IPS DF 6.9 (cell line): ENCODE measurements at regions not wholly inside any gene's neighbourhood (a gene's known extent, or its start where the extent isn't known, plus 50 kb on each side); places are given as distances from the start of the nearest gene placed in this dataset.
"Not testable (repeated sequence)": the region's sequence is repeated elsewhere in the genome, so short reads cannot be mapped to it uniquely, and the experiment has no call there.

Experiments
- DNase-seq: peaks from one replicate; pipeline ENCODE4 v3.0.0-alpha.2; 2013; ENCODE audit warnings: low read depth, low spot score
- H3K27ac ChIP-seq: one replicate; pipeline ENCODE4 v1.5.1; 2013; ENCODE audit warnings: low read length, control low read depth
- H3K27me3 ChIP-seq: 2 replicates; pipeline ENCODE4 v1.6.1; 2013; ENCODE audit warnings: mild to moderate bottlenecking, low read length; ENCODE audit not compliant: control insufficient read depth, insufficient read depth
- H3K36me3 ChIP-seq: 2 replicates; pipeline ENCODE4 v1.6.1; 2013; ENCODE audit warnings: low read length; ENCODE audit not compliant: control insufficient read depth, insufficient read depth
- H3K4me1 ChIP-seq: 2 replicates; pipeline ENCODE4 v1.6.1; 2013; ENCODE audit warnings: low read length; ENCODE audit not compliant: control insufficient read depth, insufficient read depth
- H3K4me3 ChIP-seq: 2 replicates; pipeline ENCODE4 v1.5.1; 2013; ENCODE audit warnings: mild to moderate bottlenecking, low read length
- H3K9me3 ChIP-seq: 2 replicates; pipeline ENCODE4 v1.6.1; 2013; ENCODE audit warnings: low read length, inconsistent platforms; ENCODE audit not compliant: control insufficient read depth, insufficient read depth
- WGBS: extraction: QIAGEN DNeasy Blood & Tissue Kit; methylation state at CpG from one replicate; pipeline ENCODE4 v1.1.7; 2013; ENCODE audit warnings: mixed read lengths, missing lambda C conversion rate; ENCODE audit not compliant: insufficient read length, insufficient coverage; 5-methylcytosine and 5-hydroxymethylcytosine counted together

GRCh38 chr10:3395041-3395440 lies 222.5 kb upstream of the PITRM1 start:
- H3K27me3 ChIP-seq: no peaks in the 10 kb centered on the region
- DNase-seq: no peak
- no CpG with 5 or more reads among the region's 3 CpGs for WGBS
- H3K9me3 ChIP-seq: no peaks in the 10 kb centered on the region
- peaks cover 3% of the 10 kb centered on the region; the same call in 1 of the 2 replicates for H3K4me1 ChIP-seq
- H3K4me3 ChIP-seq: no peak overlapping the region
- H3K27ac ChIP-seq: no peak overlapping the region
- H3K36me3 ChIP-seq: no peaks in the 10 kb centered on the region

- Histone ChIP-seq H3K9me3 (no peaks in the 10 kb centered on the region), H3K4me3 (no peak overlapping the region), H3K27me3 (no peaks in the 10 kb centered on the region), H3K4me1 (no peaks in the 10 kb centered on the region), H3K27ac (no peak overlapping the region), H3K36me3 (no peaks in the 10 kb centered on the region)
- no CpG with 5 or more reads among the region's 2 CpGs for WGBS
- no peak for DNase-seq
Measured at GRCh38 chr10:3393958-3394357, 221.4 kb upstream of the PITRM1 start.

- H3K9me3 ChIP-seq: no peaks in the 10 kb centered on the region
- no peaks in the 10 kb centered on the region for H3K36me3 ChIP-seq
- no peak for DNase-seq
- no CpG with 5 or more reads among the region's 1 CpG for WGBS
- H3K4me3 ChIP-seq: no peak overlapping the region
- no peaks in the 10 kb centered on the region for H3K4me1 ChIP-seq
- H3K27me3 ChIP-seq: no peaks in the 10 kb centered on the region
- H3K27ac ChIP-seq: no peak overlapping the region
Measured at GRCh38 chr10:3391657-3392056, 219.1 kb upstream of the PITRM1 start.

- Histone ChIP-seq H3K4me3 (no peak overlapping the region), H3K36me3 (no peaks in the 10 kb centered on the region), H3K4me1 (no peaks in the 10 kb centered on the region), H3K27me3 (no peaks in the 10 kb centered on the region), H3K27ac (no peak overlapping the region), H3K9me3 (no peaks in the 10 kb centered on the region)
- no peak for DNase-seq
- WGBS: no CpG with 5 or more reads among the region's 10 CpGs
Measured at GRCh38 chr10:3389130-3389529, 216.5 kb upstream of the PITRM1 start.

- Histone ChIP-seq H3K36me3 (no peaks in the 10 kb centered on the region), H3K27me3 (no peaks in the 10 kb centered on the region), H3K4me3 (no peak overlapping the region), H3K4me1 (no peaks in the 10 kb centered on the region), H3K9me3 (no peaks in the 10 kb centered on the region), H3K27ac (no peak overlapping the region)
- no peak for DNase-seq
- WGBS: no CpG with 5 or more reads among the region's 2 CpGs
Measured at GRCh38 chr10:3385487-3385886, 212.9 kb upstream of the PITRM1 start.

- DNase-seq: no peak
- no peaks in the 10 kb centered on the region; the same call in 1 of the 2 replicates for H3K36me3 ChIP-seq
- H3K4me3 ChIP-seq: no peak overlapping the region
- H3K27ac ChIP-seq: no peak overlapping the region
- H3K4me1 ChIP-seq: no peaks in the 10 kb centered on the region
- WGBS: no CpG with 5 or more reads among the region's 2 CpGs
- H3K9me3 ChIP-seq: no peaks in the 10 kb centered on the region
- H3K27me3 ChIP-seq: no peaks in the 10 kb centered on the region
Measured at GRCh38 chr10:3382092-3382491, 209.5 kb upstream of the PITRM1 start.

GRCh38 chr10:3380406-3381050 lies 207.9 kb upstream of the PITRM1 start:
- DNase-seq: no peak
- Histone ChIP-seq H3K27me3 (no peaks in the 10 kb centered on the region), H3K4me3 (no peak overlapping the region), H3K36me3 (no peaks in the 10 kb centered on the region; the same call in 1 of the 2 replicates), H3K4me1 (no peaks in the 10 kb centered on the region), H3K9me3 (no peaks in the 10 kb centered on the region), H3K27ac (no peak overlapping the region)
- 100% methylated on average over 1 of the region's 7 CpGs for WGBS

GRCh38 chr10:3376631-3377030 lies 204.0 kb upstream of the PITRM1 start:
- WGBS: no CpG with 5 or more reads among the region's 17 CpGs
- H3K27ac ChIP-seq: no peak overlapping the region
- no peak for DNase-seq
- H3K4me1 ChIP-seq: no peaks in the 10 kb centered on the region
- H3K36me3 ChIP-seq: no peaks in the 10 kb centered on the region; the same call in 1 of the 2 replicates
- H3K4me3 ChIP-seq: no peak overlapping the region
- no peaks in the 10 kb centered on the region for H3K27me3 ChIP-seq
- no peaks in the 10 kb centered on the region for H3K9me3 ChIP-seq

GRCh38 chr10:3375505-3375904 lies 202.9 kb upstream of the PITRM1 start:
- H3K36me3 ChIP-seq: no peaks in the 10 kb centered on the region; the same call in 1 of the 2 replicates
- H3K27me3 ChIP-seq: no peaks in the 10 kb centered on the region
- WGBS: no CpG with 5 or more reads among the region's 5 CpGs
- no peak overlapping the region for H3K27ac ChIP-seq
- no peaks in the 10 kb centered on the region for H3K4me1 ChIP-seq
- no peak for DNase-seq
- no peaks in the 10 kb centered on the region for H3K9me3 ChIP-seq
- no peak overlapping the region for H3K4me3 ChIP-seq

- no peaks in the 10 kb centered on the region for H3K4me1 ChIP-seq
- no peaks in the 10 kb centered on the region for H3K9me3 ChIP-seq
- H3K36me3 ChIP-seq: no peaks in the 10 kb centered on the region; the same call in 1 of the 2 replicates
- WGBS: no CpG with 5 or more reads among the region's 2 CpGs
- no peak overlapping the region for H3K4me3 ChIP-seq
- H3K27me3 ChIP-seq: no peaks in the 10 kb centered on the region
- no peak overlapping the region for H3K27ac ChIP-seq
- DNase-seq: no peak
Measured at GRCh38 chr10:3374914-3375313, 202.3 kb upstream of the PITRM1 start.

- DNase-seq, H3K4me1 ChIP-seq, H3K27ac ChIP-seq, H3K27me3 ChIP-seq, H3K36me3 ChIP-seq, H3K9me3 ChIP-seq, H3K4me3 ChIP-seq: not testable (repeated sequence)
- WGBS: no CpG with 5 or more reads among the region's 13 CpGs
Measured at GRCh38 chr10:3373374-3374027, 200.9 kb upstream of the PITRM1 start.
